Fibroblast of lung (primary cell): ENCODE measurements at regions not wholly inside any gene's neighbourhood (a gene's known extent, or its start where the extent isn't known, plus 50 kb on each side); places are given as distances from the start of the nearest gene placed in this dataset.

Experiments used
- DNase-seq, 2 donors: peaks; one replicate each; pipeline versions ENCODE4 v3.0.0 to v3.0.0-alpha.2; 2010; ENCODE audit warnings: low read depth in 2 of 2
- H2AFZ ChIP-seq: 2 replicates; pipeline ENCODE4 v1.5.1; 2012; ENCODE audit warnings: low read length, control low read depth, inconsistent platforms
- H3K27ac ChIP-seq: 2 replicates; pipeline ENCODE4 v1.5.1; 2011; ENCODE audit warnings: low read length, control low read depth; ENCODE audit not compliant: insufficient read depth
- H3K27me3 ChIP-seq: 2 replicates; pipeline ENCODE4 v1.5.1; 2011; ENCODE audit warnings: mild to moderate bottlenecking, low read length; ENCODE audit not compliant: control insufficient read depth, insufficient read depth
- H3K36me3 ChIP-seq: 2 replicates; pipeline ENCODE4 v1.5.1; 2011; ENCODE audit warnings: low read length; ENCODE audit not compliant: control insufficient read depth, insufficient read depth
- H3K4me1 ChIP-seq: 2 replicates; pipeline ENCODE4 v1.5.1; 2011; ENCODE audit warnings: low read length; ENCODE audit not compliant: control insufficient read depth, insufficient read depth; ENCODE audit errors: extremely low read depth
- H3K4me2 ChIP-seq: 2 replicates; pipeline ENCODE4 v1.5.1; 2011; ENCODE audit warnings: low read length, control low read depth; ENCODE audit not compliant: insufficient read depth; ENCODE audit errors: extremely low read depth
- H3K4me3 ChIP-seq, 4 experiments: fragments of 200-600 bp in 1 of 4; sonication (generic) in 1 of 4; replicated peaks in 1 of 4; 2 replicates each; pipeline ENCODE4 v1.5.1; 2011 to 2016; ENCODE audit warnings: low read length in 4 of 4, low read depth in 3 of 4, mild to moderate bottlenecking in 3 of 4, control low read depth in 2 of 4, inconsistent platforms in 1 of 4, mixed read lengths in 1 of 4; ENCODE audit not compliant: insufficient read depth in 1 of 4; ENCODE audit errors: control extremely low read depth in 1 of 4
- H3K79me2 ChIP-seq: 2 replicates; pipeline ENCODE4 v1.5.1; 2012; ENCODE audit warnings: mild to moderate bottlenecking, low read length, inconsistent platforms; ENCODE audit not compliant: control insufficient read depth, insufficient read depth
- H3K9ac ChIP-seq: 2 replicates; pipeline ENCODE4 v1.5.1; 2011; ENCODE audit warnings: mild to moderate bottlenecking, low read length, control low read depth; ENCODE audit not compliant: insufficient read depth
- H3K9me3 ChIP-seq: 2 replicates; pipeline ENCODE4 v1.5.1; 2012; ENCODE audit warnings: low read depth, low read length; ENCODE audit not compliant: control insufficient read depth, insufficient read depth
- H4K20me1 ChIP-seq: 2 replicates; pipeline ENCODE4 v1.5.1; 2011; ENCODE audit warnings: low read length; ENCODE audit not compliant: control insufficient read depth, insufficient read depth; ENCODE audit errors: extremely low read depth
- EZH2 ChIP-seq: IDR thresholded peaks from 2 replicates; pipeline ENCODE4 v1.5.1; 2012; ENCODE audit warnings: low read length, control low read depth, mild to moderate bottlenecking; ENCODE audit errors: missing control alignments
- TF ChIP-seq, protein P1 (sequence below), 2 donors: IDR thresholded peaks in 1 of 2; conservative IDR thresholded peaks in 1 of 2; 1 replicate in 1 of 2; 2 replicates in 1 of 2; pipeline ENCODE4 v1.5.1; 2011 to 2012; ENCODE audit warnings: low read length in 2 of 2, control low read depth in 1 of 2, inconsistent platforms in 1 of 2, low read depth in 1 of 2, mild to moderate bottlenecking in 1 of 2

DNA sequence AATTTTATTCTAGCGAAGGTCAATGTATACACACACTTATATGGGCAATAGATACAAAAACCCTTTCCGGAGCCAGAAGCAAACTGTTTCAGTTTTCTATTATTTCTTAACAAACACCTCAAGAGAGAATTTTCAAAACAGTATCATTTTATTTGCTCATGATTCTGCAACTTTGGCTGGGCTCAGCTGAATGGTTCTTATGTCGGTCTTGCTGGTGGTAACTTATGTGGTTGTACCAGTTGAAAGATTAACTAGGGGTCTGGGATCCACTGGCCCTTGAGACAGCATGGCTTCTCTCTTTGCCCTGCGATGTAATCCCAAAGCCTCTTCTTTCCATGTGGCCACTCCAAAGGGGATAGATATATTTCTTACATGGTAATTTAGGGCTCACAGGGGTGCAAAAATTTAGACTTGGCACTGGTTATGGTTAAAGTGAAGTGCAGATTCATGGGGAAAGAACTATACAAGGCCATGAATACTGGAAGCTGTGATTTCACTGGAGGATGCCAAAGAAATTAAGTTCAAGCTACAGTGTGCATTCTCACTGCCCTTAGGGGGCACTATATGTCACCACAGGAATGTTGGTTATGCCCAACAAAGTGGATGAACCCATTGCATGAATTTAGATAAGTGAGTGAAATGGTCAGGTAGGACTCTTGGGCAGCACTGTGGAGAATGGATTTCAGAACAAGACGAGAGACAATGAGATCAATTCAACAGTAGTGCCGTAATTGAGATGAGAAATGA lies 94.3 kb upstream of the NAV3 start:
- Histone ChIP-seq H2AFZ (no peak overlapping the region), H3K4me1 (no peaks in the 10 kb centered on the region), H3K36me3 (no peaks in the 10 kb centered on the region), H3K4me3 (no peak overlapping the region), H3K79me2 (no peaks in the 10 kb centered on the region), H4K20me1 (no peaks in the 10 kb centered on the region), H3K9me3 (no peaks in the 10 kb centered on the region), H3K4me2 (no peak overlapping the region), H3K9ac (no peak overlapping the region), H3K27me3 (no peaks in the 10 kb centered on the region), H3K27ac (no peak overlapping the region)
- TF ChIP-seq, protein P1, sequence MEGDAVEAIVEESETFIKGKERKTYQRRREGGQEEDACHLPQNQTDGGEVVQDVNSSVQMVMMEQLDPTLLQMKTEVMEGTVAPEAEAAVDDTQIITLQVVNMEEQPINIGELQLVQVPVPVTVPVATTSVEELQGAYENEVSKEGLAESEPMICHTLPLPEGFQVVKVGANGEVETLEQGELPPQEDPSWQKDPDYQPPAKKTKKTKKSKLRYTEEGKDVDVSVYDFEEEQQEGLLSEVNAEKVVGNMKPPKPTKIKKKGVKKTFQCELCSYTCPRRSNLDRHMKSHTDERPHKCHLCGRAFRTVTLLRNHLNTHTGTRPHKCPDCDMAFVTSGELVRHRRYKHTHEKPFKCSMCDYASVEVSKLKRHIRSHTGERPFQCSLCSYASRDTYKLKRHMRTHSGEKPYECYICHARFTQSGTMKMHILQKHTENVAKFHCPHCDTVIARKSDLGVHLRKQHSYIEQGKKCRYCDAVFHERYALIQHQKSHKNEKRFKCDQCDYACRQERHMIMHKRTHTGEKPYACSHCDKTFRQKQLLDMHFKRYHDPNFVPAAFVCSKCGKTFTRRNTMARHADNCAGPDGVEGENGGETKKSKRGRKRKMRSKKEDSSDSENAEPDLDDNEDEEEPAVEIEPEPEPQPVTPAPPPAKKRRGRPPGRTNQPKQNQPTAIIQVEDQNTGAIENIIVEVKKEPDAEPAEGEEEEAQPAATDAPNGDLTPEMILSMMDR (conservative IDR thresholded peaks at IDR 0.05 in 1 of 2, IDR thresholded peaks at IDR 0.05 in 1 of 2; ENCODE audit: low read depth in 1 of 2, low read length in 2 of 2), result no peak
- TF ChIP-seq EZH2, result no peak
- no peak for DNase-seq

GRCh38 chr12:77734214-77734883 lies 96.3 kb upstream of the NAV3 start:
- Histone ChIP-seq H3K36me3 (no peaks in the 10 kb centered on the region), H4K20me1 (no peaks in the 10 kb centered on the region), H3K79me2 (no peaks in the 10 kb centered on the region), H3K9ac (no peak overlapping the region), H3K27ac (no peak overlapping the region), H3K4me2 (no peak overlapping the region), H3K27me3 (no peaks in the 10 kb centered on the region), H2AFZ (no peak overlapping the region), H3K4me3 (no peak overlapping the region), H3K9me3 (no peaks in the 10 kb centered on the region), H3K4me1 (no peaks in the 10 kb centered on the region)
- DNase-seq, result peak; percentile 53 to 73
- no peak for TF ChIP-seq EZH2
- TF ChIP-seq, protein P1 (conservative IDR thresholded peaks at IDR 0.05 in 1 of 2, IDR thresholded peaks at IDR 0.05 in 1 of 2; ENCODE audit: low read depth in 1 of 2, low read length in 2 of 2), result no peak

DNA sequence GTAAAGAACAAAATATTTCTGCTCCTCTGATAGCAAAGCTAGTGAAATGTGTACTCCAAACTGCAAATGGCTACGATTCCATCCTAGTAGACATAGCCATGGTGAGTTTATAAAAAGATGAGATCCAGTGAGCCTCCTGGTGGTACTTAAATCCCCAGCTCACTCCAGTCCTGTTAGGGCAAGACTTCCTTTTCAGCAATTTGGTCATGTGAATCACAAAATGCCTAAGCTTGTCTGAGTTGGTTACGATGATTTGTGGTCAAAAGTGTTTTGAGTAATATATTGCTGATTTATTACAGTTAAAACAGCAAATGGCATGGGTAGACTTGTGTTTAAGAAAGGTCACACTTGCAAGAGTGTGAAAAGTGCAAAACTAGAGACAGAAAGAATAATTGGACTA lies 102.7 kb upstream of the NAV3 start:
- no peaks in the 10 kb centered on the region for H3K4me1 ChIP-seq
- H4K20me1 ChIP-seq, result no peaks in the 10 kb centered on the region
- peak in 1 of 2 donors; percentile 31 for DNase-seq
- H3K4me3 ChIP-seq, result no peak overlapping the region
- H3K27ac ChIP-seq, result no peak overlapping the region
- no peaks in the 10 kb centered on the region for H3K79me2 ChIP-seq
- no peak overlapping the region for H3K9ac ChIP-seq
- H3K4me2 ChIP-seq, result no peak overlapping the region
- no peak overlapping the region for H2AFZ ChIP-seq
- H3K36me3 ChIP-seq, result no peaks in the 10 kb centered on the region
- H3K27me3 ChIP-seq, result no peaks in the 10 kb centered on the region
- TF ChIP-seq, protein P1 (conservative IDR thresholded peaks at IDR 0.05 in 1 of 2, IDR thresholded peaks at IDR 0.05 in 1 of 2; ENCODE audit: low read depth in 1 of 2, low read length in 2 of 2), result no peak
- no peak for TF ChIP-seq EZH2
- no peaks in the 10 kb centered on the region for H3K9me3 ChIP-seq
